ENCODE measurements at regions not wholly inside any gene's neighbourhood (a gene's known extent, or its start where the extent isn't known, plus 50 kb on each side); places are given as distances from the start of the nearest gene placed in this dataset.

GRCh38 chr1:240021709-240022108 is 70.0 kb upstream of the FMN2 start:
- no peak for DNase-seq (ENCODE audit: low read depth in 3 of 3, low spot score in 1 of 3)

GRCh38 chr1:240027059-240027462 is 64.6 kb upstream of the FMN2 start:
- DNase-seq (ENCODE audit: low read depth in 3 of 3, low spot score in 1 of 3) = no peak

- DNase-seq (ENCODE audit: low read depth in 3 of 3, low spot score in 1 of 3) = no peak
Measured at GRCh38 chr1:240029418-240029817, 62.3 kb upstream of the FMN2 start.

- no peak for DNase-seq (ENCODE audit: low read depth in 3 of 3, low spot score in 1 of 3)
Measured at GRCh38 chr1:240030236-240030635, 61.4 kb upstream of the FMN2 start.

GRCh38 chr1:240031009-240031408 is 60.7 kb upstream of the FMN2 start:
- no peak for DNase-seq (ENCODE audit: low read depth in 3 of 3, low spot score in 1 of 3)

- DNase-seq (ENCODE audit: low read depth in 3 of 3, low spot score in 1 of 3) = no peak
Measured at GRCh38 chr1:240031414-240031813, 60.3 kb upstream of the FMN2 start.

- DNase-seq (ENCODE audit: low read depth in 3 of 3, low spot score in 1 of 3) = no peak
Measured at GRCh38 chr1:240033406-240033805, 58.3 kb upstream of the FMN2 start.

- DNase-seq (ENCODE audit: low read depth in 3 of 3, low spot score in 1 of 3) = no peak
Measured at GRCh38 chr1:240036526-240036925, 55.2 kb upstream of the FMN2 start.

All from stimulated activated CD4-positive, alpha-beta T cell treated with anti-CD3 and anti-CD28 coated beads, TNF-alpha, amount 100 ng/mL, for 1 hour (primary cell).